ENCODE measurements at regions not wholly inside any gene's neighbourhood (a gene's known extent, or its start where the extent isn't known, plus 50 kb on each side); places are given as distances from the start of the nearest gene placed in this dataset.

- no peak for DNase-seq
These were observed 105.6 kb downstream of the GTPBP8 start for GRCh38 chr3:113096188-113096892.

- peak; percentile 87 for DNase-seq
These were observed 107.2 kb downstream of the GTPBP8 start for GRCh38 chr3:113097960-113098447.

- no peak for DNase-seq
These were observed 109.3 kb downstream of the GTPBP8 start for GRCh38 chr3:113100063-113100462.

- no peak for DNase-seq
These were observed 107.8 kb upstream of the BOC start for GRCh38 chr3:113103588-113103987.

GRCh38 chr3:113104357-113105092 lies 106.8 kb upstream of the BOC start:
- DNase-seq: no peak

- no peak for DNase-seq
These were observed 106.3 kb upstream of the BOC start for GRCh38 chr3:113105093-113105449.

GRCh38 chr3:113105966-113106660 lies 105.2 kb upstream of the BOC start:
- no peak for DNase-seq

GRCh38 chr3:113110267-113110666 lies 101.1 kb upstream of the BOC start:
- no peak for DNase-seq

GRCh38 chr3:113111011-113111707 lies 100.2 kb upstream of the BOC start:
- peak; percentile 95 for DNase-seq

GRCh38 chr3:113113361-113113760 lies 98.0 kb upstream of the BOC start:
- DNase-seq: no peak

- no peak for DNase-seq
These were observed 93.7 kb upstream of the BOC start for GRCh38 chr3:113117511-113118234.

- no peak for DNase-seq
These were observed 93.0 kb upstream of the BOC start for GRCh38 chr3:113118336-113118735.

- DNase-seq: no peak
These were observed 87.0 kb upstream of the BOC start for GRCh38 chr3:113124256-113124830.

GRCh38 chr3:113125951-113126350 lies 85.4 kb upstream of the BOC start:
- no peak for DNase-seq

GRCh38 chr3:113128386-113129015 lies 82.9 kb upstream of the BOC start:
- peak; percentile 63 for DNase-seq

GRCh38 chr3:113129168-113129567 lies 82.2 kb upstream of the BOC start:
- no peak for DNase-seq

- peak; percentile 59 for DNase-seq
These were observed 78.8 kb upstream of the BOC start for GRCh38 chr3:113132571-113132996.

- DNase-seq: no peak
These were observed 78.2 kb upstream of the BOC start for GRCh38 chr3:113133140-113133539.

GRCh38 chr3:113136071-113136470 lies 75.3 kb upstream of the BOC start:
- no peak for DNase-seq

GRCh38 chr3:113136544-113136943 lies 74.8 kb upstream of the BOC start:
- no peak for DNase-seq

Data from islet precursor cell (in vitro differentiated cells).